ENCODE measurements at regions not wholly inside any gene's neighbourhood (a gene's known extent, or its start where the extent isn't known, plus 50 kb on each side); places are given as distances from the start of the nearest gene placed in this dataset.

DNA sequence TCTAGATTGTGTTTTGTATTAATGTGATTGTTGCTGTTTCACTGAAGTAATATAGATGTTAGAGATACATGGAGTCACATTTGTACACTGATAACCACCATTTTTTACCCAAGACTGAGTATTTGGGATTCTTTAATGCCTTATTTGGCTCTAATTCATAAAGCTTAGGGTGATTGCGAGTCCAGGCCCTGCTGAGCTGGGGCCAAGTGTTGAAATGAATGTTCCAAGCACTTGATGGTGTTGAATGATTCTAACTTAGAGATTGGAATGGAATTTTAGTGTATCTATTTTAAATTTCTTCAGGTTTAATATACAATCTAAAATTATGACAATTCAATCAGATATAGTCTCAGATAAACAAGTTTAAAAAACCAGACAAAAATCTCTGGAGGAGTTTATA lies 329.4 kb upstream of the SLC35B3 start:
- no peak for FAIRE-seq

DNA sequence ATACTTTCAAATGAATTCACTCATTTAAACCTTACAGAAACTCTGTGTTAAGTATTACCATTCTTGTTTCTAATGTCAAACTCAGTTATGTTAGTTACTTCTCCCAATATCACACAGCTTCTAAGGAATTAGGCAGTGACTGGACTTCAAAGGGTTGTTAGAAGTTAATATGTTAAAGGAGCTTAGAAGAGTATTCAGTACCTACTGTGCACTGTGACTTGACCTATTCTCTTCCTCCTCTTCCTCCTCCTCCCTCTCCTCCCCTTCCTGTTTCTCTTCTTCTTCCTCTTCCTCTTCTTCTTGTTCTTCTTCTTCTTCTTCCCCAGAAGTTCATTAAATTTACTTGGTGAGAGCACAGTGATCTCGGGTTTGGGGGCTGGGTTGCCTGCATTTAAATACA lies 325.6 kb upstream of the SLC35B3 start:
- FAIRE-seq, result no peak

- no peak for FAIRE-seq
Observed at GRCh38 chr6:8758412-8758811, 323.1 kb upstream of the SLC35B3 start.

DNA sequence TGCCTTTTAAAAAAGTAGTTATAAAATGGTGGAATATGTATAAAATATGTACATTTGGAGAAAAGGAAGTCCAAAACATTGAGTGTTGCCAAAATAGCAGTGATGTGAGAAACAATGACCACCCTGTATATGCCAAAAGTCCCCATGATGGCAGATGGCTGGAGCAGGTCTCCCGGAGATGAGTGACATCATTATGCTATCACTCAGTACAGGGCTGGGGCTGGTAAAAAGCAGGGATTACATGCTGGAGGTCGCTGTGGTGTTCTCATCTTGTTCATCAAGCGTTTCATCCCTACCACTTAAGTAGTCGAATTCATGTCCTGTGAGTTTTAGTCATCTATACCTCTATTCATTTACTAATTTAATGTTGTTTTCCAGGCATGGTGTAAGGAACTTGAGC lies 315.3 kb upstream of the SLC35B3 start:
- no peak for FAIRE-seq

DNA sequence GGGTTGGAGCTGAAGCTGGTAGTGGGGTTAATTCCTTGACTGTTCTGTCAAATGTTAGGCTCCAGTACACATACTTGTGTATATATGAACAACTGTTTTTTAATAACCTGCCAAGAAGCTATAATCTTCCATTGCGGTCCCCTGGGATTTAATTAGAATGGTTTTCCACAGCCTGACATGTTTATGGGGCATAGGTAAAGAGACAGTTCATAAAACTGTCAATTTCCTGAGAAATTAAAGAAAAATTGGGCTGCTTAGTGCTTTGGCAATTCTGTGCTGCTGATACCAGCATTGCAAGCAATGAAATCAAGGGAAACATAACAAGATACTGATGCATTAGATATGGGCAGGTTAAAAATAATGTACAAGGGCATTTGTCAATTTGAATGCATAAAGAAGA lies 314.1 kb upstream of the SLC35B3 start:
- FAIRE-seq, result no peak

DNA sequence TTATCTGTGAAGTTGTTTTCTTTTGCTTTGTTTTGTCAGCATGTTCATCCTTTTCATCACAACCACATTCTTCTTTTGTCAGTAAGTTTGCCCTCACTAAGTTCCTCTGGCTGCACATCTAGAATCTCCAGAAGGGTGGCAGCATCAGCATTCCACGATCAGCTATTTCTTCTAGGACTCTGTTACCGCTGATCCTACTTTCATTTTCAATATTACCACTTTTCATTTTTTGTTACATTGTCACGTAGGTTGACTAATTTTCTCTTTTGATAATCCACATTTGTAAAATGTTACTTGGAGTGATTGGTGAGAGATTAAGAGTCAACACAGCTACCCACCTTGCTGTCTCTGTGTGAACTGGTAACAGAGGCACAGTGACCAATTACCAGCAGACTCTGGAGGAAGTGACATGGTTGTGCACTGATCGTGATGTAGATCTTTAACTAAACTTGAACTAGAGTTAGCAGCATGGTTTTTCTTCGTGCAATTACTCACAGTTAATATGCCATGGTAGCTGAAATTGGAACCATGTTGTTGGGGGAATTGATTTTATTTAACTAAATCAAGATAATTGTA lies 307.9 kb upstream of the SLC35B3 start:
- peak; percentile 92 for FAIRE-seq

DNA sequence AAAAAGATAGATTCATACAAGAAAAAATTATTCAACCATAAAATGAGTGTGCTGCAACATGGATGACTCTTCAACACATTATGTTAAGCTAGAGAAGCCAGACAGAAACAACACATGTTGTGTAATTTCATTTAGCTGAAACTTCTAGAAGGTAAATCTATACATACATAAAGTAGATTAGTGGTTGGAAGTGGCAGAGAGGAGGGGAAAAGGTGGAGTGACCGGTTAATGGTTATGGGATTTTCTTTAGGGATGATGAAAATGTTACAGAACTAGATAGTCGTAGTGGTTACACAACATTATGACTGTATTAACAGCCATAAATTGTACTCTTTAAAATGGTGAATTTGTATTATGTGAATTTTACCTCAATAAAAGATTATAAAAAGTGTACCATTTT lies 304.1 kb upstream of the SLC35B3 start:
- no peak for FAIRE-seq

GRCh38 chr6:8738951-8739350 lies 303.6 kb upstream of the SLC35B3 start:
- no peak for FAIRE-seq

GRCh38 chr6:8736156-8736895 lies 301.0 kb upstream of the SLC35B3 start:
- no peak for FAIRE-seq

DNA sequence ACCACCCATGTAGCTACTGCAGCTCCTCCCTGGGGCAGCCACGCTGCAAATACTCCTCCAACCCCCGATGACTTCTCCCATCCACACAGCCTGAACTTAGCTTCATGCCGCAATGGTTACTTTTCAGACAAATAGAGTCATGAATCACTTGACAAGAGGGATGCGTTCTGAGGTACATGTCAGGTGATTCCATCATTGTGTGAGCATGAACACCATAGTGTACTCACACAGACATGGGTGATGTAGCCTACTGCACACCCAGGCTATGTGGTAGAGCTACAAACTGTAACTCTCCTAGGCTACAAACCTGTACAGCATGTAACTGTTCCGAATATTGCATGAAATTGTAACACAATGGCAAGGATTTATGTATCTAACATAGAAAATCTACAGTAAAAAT lies 298.5 kb upstream of the SLC35B3 start:
- FAIRE-seq, result no peak

GRCh38 chr6:8731874-8732273 lies 296.5 kb upstream of the SLC35B3 start:
- no peak for FAIRE-seq

DNA sequence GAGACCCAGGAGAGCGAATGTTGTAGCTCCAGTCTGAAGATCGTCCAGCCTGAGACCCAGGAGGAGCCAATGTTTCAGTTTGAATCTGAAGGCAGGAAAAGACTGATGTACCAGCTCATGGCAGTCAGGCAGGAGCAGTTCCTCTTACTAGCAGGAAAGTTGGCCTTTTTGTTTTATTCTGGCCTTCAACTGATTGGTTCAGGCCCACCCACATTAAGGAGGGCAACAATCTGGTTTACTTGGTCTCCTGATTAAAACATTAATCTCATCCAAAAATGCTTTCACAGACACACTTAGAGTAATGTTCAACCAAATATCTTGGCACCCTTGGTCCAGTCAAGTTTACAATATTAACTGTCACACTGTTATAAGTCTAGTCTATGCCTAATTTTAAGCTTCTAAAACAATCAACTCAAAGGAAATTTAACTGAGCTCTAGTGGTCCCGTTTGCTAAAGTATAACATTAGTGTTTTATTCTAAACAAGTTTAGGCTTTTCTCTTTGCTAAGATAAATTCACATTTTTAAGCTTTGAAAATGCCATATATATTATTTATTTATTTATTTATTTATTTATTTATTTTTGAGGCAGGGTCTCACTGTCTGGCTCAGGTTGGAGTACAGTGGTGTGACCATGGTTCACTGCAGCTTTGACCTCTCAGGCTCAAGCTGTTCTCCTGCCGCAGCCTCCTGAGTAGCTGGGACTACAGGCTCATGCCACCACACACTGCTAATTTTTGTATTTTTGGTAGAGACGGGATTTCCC lies 275.5 kb upstream of the SLC35B3 start:
- FAIRE-seq, result no peak

GRCh38 chr6:8707956-8708772 lies 272.8 kb upstream of the SLC35B3 start:
- FAIRE-seq, result peak; percentile 84

DNA sequence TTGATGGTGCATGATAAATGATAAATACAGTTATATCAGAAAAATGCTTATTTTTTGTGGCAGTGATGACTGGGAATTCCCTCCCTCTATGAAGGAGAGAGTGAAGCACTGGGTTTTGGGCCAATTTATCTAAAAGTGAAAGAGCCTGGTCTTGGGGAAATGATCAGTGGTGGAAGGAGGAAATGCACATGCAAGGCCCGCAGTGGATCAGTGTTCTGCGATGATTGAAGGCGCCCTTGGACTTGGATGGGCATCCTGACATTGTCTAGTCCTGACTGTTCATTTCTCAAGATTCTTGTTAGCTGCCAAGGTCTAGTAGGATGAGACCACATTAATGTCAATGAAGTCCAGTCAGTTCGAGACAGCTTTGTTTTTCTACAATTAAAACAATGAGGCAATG lies 272.0 kb upstream of the SLC35B3 start:
- no peak for FAIRE-seq

DNA sequence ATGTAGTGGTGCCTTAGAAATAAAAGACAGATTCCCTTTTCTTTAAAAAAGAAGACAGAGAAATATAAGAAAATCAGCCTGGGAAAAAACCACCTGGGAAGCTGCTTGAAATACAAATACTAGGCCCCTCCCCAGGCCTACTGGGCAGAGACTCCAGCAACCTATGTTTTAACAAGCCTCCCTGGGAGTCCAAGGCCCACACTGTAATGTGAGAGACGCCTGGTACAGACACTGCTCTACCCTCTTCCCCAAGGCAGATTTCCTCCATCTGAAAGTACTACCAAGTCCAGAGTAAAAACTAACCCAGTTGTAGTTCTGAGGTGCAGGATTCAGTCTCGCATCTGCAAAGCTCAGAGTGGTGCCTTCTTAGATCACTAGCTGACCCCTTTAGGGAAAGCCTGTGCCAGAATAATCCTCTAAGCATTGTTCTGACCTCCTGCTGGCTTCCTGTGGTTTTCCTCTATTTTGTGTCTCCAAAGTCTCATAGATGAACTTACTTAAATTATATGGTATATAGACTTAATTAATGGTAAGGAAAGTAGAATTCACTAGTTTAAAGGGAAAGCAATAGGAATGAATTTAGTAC lies 270.2 kb upstream of the SLC35B3 start:
- FAIRE-seq, result no peak

DNA sequence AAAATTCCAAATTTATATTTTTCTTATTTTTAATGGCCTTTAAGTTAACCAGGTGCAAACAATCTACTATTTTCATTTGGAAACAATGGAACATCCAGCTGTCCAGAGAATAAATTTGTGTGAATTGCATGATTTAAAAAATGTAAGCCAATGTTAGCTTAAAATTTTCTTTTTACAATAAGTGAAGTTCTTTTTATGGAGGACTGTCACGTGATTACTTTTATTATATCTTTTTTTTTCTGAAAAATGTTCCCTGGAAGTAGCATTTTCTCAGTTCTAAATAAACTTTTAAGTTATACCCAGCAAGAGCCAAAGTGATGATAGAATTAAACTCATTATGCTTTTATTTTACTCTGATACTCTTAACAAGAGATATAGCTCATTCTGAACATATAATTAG lies 267.7 kb upstream of the SLC35B3 start:
- FAIRE-seq, result no peak

GRCh38 chr6:8688821-8689220 lies 253.5 kb upstream of the SLC35B3 start:
- no peak for FAIRE-seq

DNA sequence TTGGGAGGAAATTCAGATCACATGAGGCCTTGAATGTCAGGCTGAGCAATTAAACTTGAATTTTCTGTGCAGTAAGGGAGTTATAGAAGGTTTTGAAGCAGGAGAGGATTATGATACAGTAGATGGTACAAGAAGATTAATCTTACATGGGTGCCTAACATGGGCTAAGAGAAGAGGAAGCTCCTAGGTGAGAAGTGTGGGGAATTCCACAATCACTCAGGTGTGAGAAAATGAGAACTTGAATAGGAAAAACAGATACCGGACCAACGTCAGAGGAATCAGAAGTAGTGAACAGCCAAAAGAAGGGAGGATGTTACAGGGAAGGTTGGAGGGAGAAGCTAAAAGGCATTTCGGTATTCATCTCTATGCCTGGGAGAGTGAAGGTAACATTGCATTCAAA lies 250.7 kb upstream of the SLC35B3 start:
- no peak for FAIRE-seq

DNA sequence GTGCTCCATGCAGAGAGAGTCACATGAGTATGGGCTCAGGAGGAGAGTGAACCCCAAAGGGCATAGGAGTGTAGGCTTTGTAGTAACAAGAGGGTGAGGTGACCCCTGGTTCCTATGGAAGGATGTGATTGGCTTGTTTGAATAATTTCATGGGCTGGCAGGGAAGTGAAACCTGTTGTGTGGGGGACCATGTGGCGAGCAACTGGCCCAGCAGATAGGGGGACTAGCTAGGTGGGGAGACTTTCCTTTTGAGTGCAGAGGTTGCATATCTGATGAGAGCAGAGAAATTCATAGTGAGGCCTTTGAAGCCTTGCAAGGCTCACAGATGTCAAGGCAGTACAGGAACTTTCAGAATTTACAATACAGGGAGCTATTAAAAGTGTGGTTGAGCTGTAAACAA lies 247.9 kb upstream of the SLC35B3 start:
- no peak for FAIRE-seq

DNA sequence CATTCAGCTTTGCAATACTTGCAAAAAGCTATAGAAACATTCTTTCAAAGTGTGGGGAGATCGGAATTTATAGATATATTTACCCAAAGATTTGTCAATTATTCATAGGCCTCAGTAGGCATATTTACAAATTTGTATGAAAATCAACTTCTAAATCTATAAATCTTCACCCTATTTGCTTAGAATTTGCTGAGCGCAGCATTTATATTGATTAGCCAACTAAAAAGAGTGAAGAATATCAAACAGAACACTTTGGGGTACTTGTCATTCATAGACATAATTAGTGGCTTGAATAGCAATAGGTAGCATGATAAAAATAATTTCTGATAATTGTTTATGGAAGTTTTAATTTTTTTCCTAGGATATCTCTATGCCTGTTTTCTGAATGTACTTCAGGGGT lies 244.5 kb upstream of the SLC35B3 start:
- no peak for FAIRE-seq

DNA sequence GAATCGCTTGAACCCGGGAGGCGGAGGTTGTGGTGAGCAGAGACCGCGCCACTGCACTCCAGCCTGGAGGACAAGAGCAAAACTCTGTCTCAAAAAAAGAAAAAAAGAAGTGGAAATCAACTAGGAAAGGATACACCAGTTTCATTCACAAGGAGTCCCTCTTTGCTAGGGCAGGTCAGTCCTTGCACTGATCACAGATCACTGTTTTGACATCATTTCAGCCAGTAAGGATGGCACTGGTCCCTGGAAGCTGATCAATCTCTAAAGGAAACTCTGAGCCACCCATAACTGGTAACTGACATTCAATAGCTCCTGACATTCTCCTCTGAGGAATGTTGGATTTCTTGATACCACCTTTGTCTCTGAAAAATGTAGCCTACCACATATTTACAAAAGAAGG lies 243.1 kb upstream of the SLC35B3 start:
- no peak for FAIRE-seq

- FAIRE-seq, result no peak
Observed at GRCh38 chr6:8674126-8674525, 238.8 kb upstream of the SLC35B3 start.

GRCh38 chr6:8672882-8673281 lies 237.5 kb upstream of the SLC35B3 start:
- FAIRE-seq, result no peak

Measured in A204.1 (cell line).